Stomach (tissue), 4 donors: ENCODE measurements at regions not wholly inside any gene's neighbourhood (a gene's known extent, or its start where the extent isn't known, plus 50 kb on each side); places are given as distances from the start of the nearest gene placed in this dataset.

Experiments
- CTCF ChIP-seq, 7 experiments: fragments of 450-650 bp in 4 of 7; fragments of 200-600 bp in 3 of 7; sonication (generic) in 3 of 7; IDR thresholded peaks; one replicate each; pipeline ENCODE4 v1.5.1; 2016 to 2019; ENCODE audit warnings: antibody characterized with exemption in 7 of 7, control low read depth in 2 of 7, mild to moderate bottlenecking in 1 of 7
- EP300 ChIP-seq: sonication (generic); formaldehyde crosslinking; IDR thresholded peaks from one replicate; pipeline ENCODE4 v1.6.1; 2017; ENCODE audit warnings: antibody characterized with exemption
- POLR2A ChIP-seq, 4 donors: fragments of 450-650 bp; IDR thresholded peaks; one replicate each; pipeline ENCODE4 v1.6.1; 2016; ENCODE audit warnings: antibody characterized with exemption in 4 of 4, control low read depth in 2 of 4, mild to moderate bottlenecking in 1 of 4, moderate library complexity in 1 of 4
- POLR2AphosphoS5 ChIP-seq, 3 donors: sonication (generic); formaldehyde crosslinking; IDR thresholded peaks; one replicate each; pipeline ENCODE4 v1.6.1; 2016; ENCODE audit warnings: antibody characterized with exemption in 3 of 3

GRCh38 chr4:97504713-97505112, 638.6 kb downstream of the STPG2 start:
- TF ChIP-seq CTCF (IDR thresholded peaks at IDR 0.05), result no peak
- TF ChIP-seq POLR2A (IDR thresholded peaks at IDR 0.05), result no peak
- no peak for TF ChIP-seq POLR2AphosphoS5 (IDR thresholded peaks at IDR 0.05)
- TF ChIP-seq EP300, result no peak
